NCI-H524 treated with DMSO at 0.1 percent for 48 hours (cell line): ENCODE measurements at regions not wholly inside any gene's neighbourhood (a gene's known extent, or its start where the extent isn't known, plus 50 kb on each side); places are given as distances from the start of the nearest gene placed in this dataset.

Experiments
- DNase-seq: peaks from one replicate; lab custom pipeline; 2025; lab: John Stamatoyannopoulos, UW

GRCh38 chr3:64915778-64916177, 228.0 kb upstream of the ADAMTS9 start:
- no peak for DNase-seq

GRCh38 chr3:64913515-64913914, 225.7 kb upstream of the ADAMTS9 start:
- DNase-seq = no peak

DNA sequence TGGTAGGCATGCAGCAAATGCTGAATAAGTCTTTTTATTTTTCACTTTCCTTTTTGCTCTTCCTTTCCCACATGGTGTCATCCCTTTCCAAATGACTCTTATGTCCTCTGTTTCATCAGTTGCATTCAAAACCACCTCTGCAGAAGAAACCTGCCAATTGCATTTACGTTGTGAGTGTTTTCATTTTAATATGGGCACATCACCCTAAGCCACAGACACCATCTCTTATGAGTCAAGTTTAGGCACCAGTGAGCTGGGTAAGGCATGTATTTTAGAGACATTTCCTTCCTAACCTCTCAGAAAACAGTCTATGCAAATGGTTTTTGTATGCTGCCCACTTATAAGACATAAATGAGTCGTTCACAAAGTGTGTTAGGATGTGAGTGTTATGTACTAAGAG, 223.3 kb upstream of the ADAMTS9 start:
- no peak for DNase-seq

- DNase-seq = no peak
These were observed 222.1 kb upstream of the ADAMTS9 start for GRCh38 chr3:64909757-64910467.

GRCh38 chr3:64909011-64909410, 221.2 kb upstream of the ADAMTS9 start:
- DNase-seq = no peak

DNA sequence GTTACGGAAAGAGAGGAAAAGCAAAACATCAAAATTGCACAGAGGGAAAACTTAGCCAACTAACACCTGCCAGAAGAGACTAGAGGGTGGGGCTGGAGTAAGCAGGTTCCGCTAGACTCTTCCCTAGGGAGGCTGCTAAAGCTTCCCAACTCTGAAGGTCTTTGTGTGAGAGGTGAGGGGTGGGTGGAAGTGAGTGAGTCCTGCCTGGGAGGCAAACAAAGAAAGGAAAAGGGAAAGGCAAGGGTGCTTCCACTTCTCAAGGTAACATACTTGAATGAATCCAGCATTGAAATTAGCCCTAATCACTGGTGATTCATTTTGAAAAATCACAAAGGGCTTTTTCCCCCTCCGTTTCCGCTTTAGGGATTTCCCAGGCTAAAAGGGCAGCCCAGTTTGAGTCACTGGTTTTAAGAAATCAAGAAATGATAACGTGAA, 220.5 kb upstream of the ADAMTS9 start:
- DNase-seq = no peak

DNA sequence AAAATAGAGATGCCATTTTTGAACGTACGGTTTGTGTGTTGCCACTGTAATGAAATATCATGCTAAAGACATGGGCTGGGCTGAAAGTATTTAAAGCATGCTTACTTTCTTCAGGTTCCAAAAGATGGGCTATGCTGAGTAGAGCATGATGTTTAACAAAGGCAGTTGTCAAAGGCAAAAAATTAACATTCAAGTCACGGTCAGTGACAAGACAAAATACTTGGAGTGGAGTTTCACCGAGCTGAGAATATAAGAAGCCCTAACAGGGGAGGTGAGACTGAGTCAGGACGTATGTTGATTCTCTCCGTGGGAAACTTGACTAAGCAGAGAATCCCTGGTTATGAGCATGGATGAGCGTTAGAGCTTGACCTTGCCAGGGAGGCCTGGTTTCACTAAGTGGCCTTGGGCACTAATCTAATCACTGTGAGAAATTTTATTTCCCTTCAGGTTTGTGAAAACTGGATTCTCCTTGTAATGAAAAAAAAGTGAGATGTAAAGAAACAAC, 218.2 kb upstream of the ADAMTS9 start:
- DNase-seq = no peak

DNA sequence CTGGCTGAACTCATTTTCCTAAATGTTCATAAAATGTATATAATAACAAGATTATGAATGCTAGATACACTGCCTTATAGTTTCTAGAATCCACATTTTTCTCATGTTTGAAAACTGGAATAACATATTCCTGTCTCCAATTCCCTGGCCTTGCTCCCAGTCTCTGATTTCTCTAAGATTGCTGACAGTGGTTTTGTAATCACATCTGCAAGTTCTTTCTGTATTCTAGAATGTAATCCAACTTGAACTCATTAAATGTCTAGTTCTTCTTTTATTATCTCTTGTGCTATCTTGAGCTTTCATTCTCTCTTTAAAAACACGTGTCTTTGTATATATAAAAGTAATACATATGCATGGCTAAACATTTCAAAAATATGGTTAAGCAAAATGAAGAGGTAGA, 215.2 kb upstream of the ADAMTS9 start:
- no peak for DNase-seq

DNA sequence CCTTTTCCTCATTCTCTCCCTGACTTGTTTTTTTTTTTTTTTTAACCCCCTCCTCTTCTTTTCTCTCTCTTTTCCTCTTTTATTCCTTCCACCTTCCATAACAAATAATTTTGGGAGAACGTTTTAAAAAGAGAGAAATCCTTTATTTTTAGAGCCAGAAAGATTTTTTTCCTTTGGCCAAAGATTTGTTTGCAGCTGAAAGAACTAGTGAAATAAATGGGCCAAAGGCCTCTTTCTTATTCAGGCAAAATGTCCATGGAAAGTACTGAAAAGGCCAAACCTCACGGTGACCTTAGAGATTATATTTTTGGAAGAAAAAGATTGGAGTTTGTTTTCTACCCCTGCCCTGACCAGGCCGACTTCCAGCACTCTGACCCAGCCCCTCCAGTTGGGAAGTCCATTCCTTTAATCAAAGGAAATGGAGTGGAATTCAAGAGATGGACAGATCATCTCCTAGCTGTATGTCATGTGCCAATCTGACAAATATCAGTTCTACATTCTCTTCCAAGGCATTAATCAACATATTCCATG, 214.3 kb upstream of the ADAMTS9 start:
- DNase-seq = no peak

GRCh38 chr3:64901522-64901885, 213.7 kb upstream of the ADAMTS9 start:
- no peak for DNase-seq

GRCh38 chr3:64900617-64901521, 213.1 kb upstream of the ADAMTS9 start:
- no peak for DNase-seq

- DNase-seq = no peak
These were observed 212.4 kb upstream of the ADAMTS9 start for GRCh38 chr3:64900156-64900555.

DNA sequence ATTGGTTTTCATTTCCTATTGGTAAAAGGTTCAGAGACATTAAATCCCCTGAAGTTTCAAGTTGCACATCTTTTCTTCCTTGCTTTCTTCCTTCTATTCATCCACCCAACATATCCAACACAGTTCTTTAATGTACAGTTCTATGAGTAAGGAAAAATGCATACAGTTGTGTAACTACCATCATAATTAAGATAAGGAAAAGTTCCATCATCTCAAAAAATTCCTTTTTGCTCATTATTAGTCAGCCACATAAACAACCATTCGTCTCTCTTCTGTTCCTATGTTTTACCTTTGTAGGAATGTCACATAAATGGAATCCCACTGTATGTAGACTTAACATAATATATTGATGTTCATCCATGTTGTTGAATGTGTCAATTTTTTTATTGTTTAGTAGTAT, 211.1 kb upstream of the ADAMTS9 start:
- DNase-seq = no peak

GRCh38 chr3:64895991-64896895, 208.4 kb upstream of the ADAMTS9 start:
- no peak for DNase-seq

DNA sequence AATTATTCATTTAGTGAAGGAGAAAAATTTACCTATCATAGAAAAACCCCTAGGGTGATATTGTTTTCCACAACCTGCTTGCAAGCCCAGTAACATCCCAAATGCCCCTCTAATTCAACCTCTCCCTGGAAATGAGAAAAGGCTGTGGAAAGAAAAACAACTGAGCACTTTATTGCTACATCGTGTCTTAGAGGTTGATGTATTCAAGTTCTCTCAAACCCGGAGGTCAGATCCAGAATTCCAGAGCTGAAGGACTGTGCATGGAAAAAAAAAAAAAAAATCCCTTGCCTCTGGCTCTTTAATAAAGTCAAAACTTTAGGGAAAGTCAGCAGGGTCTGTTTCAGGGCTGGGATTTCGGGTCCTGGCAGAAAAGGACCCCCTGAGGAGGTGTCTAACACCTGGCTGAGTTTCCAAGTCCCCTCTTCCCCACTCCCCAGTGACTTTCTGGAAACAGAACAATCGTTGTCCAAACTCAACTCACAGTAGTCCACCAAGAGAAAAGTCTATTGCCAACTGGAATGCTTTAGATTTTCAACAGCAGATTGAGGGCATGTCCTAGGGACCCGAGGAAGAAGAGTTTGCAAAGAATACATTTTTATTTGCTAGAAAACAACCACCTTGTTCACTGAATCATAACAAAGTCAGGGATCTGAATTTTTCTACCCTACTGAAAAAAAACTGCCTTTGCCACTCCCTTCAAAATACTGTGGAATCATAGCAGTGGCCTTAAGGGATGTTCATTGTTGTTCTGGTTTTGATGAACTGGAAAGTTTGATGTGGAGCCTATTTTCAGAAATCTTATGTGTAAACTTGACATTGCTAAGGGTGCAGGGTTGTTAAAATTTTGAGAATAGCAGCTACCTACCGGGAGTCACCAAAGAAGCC, 207.5 kb upstream of the ADAMTS9 start:
- DNase-seq = no peak

- DNase-seq = no peak
These were observed 206.2 kb upstream of the ADAMTS9 start for GRCh38 chr3:64894006-64894405.

GRCh38 chr3:64892671-64893309, 205.0 kb upstream of the ADAMTS9 start:
- DNase-seq = no peak

DNA sequence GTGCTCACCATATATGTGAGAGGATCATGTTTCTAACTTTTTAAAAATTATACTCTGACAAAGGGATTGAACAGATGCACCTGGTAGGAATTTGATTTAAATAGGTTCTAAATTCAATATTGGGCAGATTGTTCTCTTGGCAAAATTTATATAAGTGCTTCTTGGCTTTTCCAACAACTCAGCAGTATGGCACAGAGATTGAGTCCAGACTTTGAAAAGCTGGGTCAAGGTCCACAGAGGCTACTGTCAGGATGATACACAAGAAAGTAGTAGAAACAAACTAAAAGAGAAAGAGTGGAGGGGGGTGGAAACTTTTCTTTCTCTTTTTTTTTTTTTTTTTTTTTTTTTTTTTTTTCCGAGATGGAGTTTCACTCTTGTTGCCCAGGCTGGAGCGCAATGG, 203.2 kb upstream of the ADAMTS9 start:
- DNase-seq = peak; percentile 46

- no peak for DNase-seq
These were observed 202.7 kb upstream of the ADAMTS9 start for GRCh38 chr3:64890466-64890865.

GRCh38 chr3:64890006-64890405, 202.2 kb upstream of the ADAMTS9 start:
- DNase-seq = no peak
